ENCODE measurements at regions not wholly inside any gene's neighbourhood (a gene's known extent, or its start where the extent isn't known, plus 50 kb on each side); places are given as distances from the start of the nearest gene placed in this dataset.

- no peak for TF ChIP-seq CTCF (IDR thresholded peaks at IDR 0.05)
- no peak for TF ChIP-seq POLR2A (IDR thresholded peaks at IDR 0.05)
Observed at GRCh38 chr2:211181626-211182025, 625.2 kb downstream of the CPS1 start.

Data from stomach (tissue), 4 donors.